HG02678 (cell line): ENCODE measurements at regions not wholly inside any gene's neighbourhood (a gene's known extent, or its start where the extent isn't known, plus 50 kb on each side); places are given as distances from the start of the nearest gene placed in this dataset.
"Not testable (repeated sequence)": the region's sequence is repeated elsewhere in the genome, so short reads cannot be mapped to it uniquely, and the experiment has no call there.

Experiments used
- ATAC-seq: cut with Tn5 transposase; IDR thresholded peaks from one replicate; pipeline ENCODE4 v1.9.1; 2021; ENCODE audit warnings: mild to moderate bottlenecking, moderate library complexity; ENCODE audit not compliant: unreplicated experiment

- ATAC-seq = no peak
Measured at GRCh38 chr13:50403311-50403710, 388.1 kb downstream of the KCNRG start.

DNA sequence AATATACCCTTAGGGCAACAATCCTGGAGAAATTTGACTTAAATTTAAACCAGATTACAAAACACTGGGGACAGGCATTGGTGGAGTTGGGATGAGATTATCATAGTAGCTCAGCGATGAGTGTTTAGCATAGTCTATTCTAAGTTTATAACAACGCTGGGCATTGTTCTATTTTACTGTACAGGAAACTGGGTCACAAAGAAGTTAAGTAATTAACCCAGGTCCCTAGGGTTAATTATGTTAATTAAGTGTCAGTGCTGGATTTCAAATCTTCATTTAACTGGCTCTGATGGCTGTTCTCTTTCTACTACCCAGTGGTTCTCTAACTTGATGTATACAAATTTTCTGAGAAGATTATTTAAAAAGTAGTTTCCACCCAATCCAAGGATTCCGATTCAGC is 388.9 kb downstream of the KCNRG start:
- no peak for ATAC-seq

- ATAC-seq = no peak
Measured at GRCh38 chr13:50404769-50405168, 389.5 kb downstream of the KCNRG start.

- ATAC-seq = no peak
Measured at GRCh38 chr13:50406831-50407230, 391.6 kb downstream of the KCNRG start.

DNA sequence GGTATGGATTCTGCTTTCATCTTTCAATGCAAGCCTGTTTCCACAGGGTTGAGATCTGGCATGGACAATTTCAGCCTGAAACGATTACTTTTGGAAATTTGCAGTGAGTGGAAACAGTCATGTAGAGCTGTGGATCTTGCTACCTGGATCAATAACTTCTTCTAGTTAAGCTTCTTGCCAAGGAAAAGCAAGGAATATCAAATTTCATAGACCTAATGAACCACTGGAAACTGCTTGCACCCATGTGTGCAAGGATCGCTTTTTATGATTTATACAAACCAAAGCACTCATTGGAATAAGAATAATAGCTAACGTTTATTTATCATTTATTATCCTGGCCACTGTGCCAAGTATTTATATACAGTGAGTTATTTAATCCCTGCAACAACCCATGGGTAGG is 392.8 kb downstream of the KCNRG start:
- no peak for ATAC-seq

- no peak for ATAC-seq
Measured at GRCh38 chr13:50409220-50409619, 394.0 kb downstream of the KCNRG start.

DNA sequence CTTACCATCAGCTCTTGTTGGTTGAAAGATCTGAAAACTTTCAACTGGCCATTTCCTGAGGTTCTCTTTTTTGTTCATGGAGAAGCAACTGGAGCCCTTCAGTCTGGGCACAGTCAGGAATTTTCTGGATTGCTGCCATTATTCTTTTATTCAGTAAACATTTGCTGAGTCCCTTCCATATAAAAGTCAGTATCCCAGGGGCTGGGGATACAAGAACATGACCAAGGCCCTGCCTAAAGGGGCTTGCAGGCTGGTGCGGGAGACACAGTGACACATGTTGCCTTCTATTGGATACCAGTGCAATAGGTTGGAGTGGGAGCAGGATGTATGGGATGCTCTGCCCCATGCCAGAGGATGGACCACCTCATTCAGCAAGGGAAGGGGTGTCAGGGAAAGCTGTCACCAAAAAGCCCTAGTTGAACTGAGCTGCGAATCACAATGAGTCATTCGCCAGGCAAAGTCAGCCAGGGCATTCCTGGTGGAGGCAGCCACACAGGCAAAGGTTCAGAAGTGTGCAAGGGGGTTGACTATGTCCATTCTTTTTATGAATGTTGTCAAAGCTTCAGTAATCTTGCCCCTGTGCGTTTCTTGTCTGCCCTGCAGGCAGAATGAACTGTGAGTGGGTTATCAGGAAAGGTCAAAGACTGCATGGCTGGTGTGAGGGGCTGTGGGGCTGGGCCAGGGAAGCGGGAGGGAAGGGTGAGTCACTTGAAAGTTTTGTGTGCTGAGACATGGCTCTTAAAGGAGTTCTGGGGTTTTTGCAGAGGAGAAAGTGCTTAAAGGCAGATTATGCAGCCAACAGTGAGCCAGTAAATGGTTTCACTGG is 395.9 kb downstream of the KCNRG start:
- no peak for ATAC-seq

- ATAC-seq = no peak
Measured at GRCh38 chr13:50412046-50412617, 396.9 kb downstream of the KCNRG start.

GRCh38 chr13:50414640-50415039 is 399.4 kb downstream of the KCNRG start:
- no peak for ATAC-seq

DNA sequence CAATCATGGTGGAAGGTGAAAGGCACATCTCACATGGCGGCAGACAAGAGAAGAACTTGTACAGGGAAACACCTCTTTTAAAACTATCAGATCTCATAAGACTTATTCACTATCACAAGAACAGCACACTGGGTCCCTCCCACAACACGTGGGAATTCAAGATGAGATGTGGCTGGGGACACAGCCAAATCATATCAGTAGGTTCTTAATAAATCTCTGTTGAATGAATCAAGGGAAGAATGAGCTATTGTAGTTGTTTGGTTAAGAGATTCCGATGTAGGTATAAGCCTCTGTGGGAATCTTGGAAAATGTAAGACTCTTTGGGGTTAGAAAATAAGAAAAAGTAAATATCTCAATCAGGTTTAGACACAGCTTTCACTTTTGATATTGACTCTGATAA is 400.2 kb downstream of the KCNRG start:
- ATAC-seq = no peak

GRCh38 chr13:50417597-50417996 is 402.4 kb downstream of the KCNRG start:
- ATAC-seq = no peak

GRCh38 chr13:50419331-50419865 is 404.2 kb downstream of the KCNRG start:
- no peak for ATAC-seq

DNA sequence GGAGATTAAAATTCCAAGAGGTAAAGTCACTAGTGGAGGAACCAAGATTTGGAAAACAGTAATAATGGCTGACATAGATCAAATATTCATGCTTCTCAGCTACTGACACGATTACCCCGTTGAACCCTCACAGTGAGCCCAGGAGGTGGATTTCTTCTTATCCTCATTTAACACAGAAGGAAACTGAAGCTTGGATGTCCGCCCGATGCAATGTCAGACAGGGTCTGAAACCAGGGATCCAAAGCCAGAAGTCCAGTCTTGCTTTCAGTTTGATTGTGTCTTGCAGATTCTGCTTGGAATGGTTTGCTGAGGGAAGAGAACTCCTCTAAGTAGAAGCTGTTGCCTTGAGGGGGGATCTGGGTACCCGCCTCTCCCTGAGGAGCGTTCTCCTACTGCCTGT is 404.7 kb downstream of the KCNRG start:
- no peak for ATAC-seq

DNA sequence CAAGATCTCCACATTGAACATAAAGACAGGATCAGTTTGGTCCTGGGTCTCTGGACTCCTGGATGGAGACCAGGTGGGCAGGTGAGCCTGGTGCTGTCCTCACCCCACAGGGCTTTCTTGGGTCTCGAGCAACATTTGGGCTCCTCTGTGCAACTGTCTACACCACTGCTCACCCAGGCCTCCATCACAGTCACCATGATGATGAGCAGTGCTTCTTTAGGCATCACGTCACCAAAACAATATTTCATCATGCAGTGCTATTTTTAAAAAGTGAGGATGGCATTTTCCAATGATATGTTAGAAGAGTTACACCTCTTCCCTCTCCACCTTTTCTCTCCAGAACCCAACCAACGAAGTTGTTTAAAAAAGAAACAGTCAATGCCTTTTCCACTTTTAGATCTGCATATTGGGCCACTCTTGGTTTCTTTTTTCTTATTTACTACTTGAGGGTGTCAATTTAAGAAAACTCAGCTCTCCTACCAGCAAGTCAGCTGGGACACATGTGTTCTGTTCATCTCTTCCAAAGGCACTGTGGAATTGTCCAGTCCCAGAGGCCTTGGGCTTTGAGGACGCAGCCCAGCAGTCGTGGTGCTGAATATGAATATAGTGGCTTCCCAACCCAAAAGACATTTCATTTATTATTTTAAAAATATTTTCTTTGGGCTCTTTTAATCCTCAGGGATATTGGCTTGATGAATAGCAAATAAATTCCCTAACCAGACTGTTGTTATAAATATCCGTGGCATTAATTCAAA is 405.7 kb downstream of the KCNRG start:
- no peak for ATAC-seq

DNA sequence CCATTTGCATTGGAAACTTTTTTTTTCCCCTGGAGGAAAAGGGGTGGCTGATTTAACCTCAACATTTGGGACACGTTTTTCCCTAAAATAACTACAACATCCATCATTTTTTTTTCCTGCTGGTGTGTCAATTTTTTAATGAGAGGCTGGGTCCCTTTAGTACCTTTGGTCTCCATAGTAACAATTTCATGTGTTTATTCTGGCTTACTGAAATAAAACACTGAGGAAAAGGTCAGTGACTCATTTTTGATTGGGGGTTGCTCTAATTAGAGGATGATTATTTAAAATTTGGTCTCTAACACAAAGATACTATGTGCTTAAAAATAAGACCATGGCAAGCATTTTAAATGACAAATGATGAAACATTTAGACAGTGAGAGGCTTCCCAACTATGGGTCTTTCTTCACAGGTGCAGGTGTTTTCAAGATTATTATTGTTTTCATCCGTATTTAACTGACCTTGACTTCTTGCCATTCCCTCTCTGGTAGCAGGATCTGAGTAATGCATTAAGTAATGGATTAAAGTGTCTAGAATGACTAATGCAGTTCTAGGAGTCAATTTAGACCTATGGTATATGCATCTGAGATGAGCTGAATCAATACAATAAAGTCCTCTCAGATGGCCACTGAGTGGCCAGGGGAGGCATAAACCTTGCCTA is 406.4 kb downstream of the KCNRG start:
- no peak for ATAC-seq

- no peak for ATAC-seq
Measured at GRCh38 chr13:50422181-50423148, 407.2 kb downstream of the KCNRG start.

- no peak for ATAC-seq
Measured at GRCh38 chr13:50424993-50425392, 409.7 kb downstream of the KCNRG start.

DNA sequence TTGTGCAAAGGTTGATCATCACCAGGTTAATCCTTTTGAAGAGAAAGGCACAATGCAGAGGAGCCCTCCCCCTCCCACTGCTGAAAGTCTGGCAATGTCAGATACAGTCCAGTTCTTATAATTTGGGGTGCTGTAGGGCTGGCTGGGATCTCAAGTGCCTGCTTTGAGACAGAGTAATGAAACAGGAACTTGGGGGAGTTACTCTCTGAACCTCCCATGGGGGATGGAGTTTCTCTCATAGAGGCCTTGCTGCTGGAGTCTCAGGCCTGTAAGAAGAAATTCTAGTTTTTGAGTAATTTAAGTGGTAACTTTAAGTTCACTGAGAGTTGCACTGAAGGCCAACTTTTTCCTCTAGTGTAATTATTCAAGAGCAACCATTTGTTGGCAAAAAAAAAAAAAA is 410.5 kb downstream of the KCNRG start:
- no peak for ATAC-seq

GRCh38 chr13:50426927-50427326 is 411.7 kb downstream of the KCNRG start:
- no peak for ATAC-seq

DNA sequence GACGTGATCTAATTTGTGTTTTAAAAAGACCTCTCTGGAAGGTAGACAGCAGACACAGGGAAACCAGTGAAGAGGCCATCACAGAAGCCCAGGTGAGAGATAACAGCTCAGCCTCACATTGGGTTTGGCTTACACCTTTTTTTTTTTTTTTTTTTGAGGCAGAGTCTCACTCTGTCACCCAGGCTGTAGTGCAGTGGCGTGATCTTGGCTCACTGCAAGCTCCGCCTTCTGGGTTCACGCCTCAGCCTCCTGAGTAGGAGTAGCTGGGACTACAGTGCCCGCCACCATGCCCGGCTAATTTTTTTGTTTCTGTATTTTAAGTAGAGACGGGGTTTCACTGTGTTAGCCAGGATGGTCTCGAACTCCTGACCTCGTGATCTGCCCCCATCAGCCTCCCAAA is 412.3 kb downstream of the KCNRG start:
- ATAC-seq = not testable (repeated sequence)
